ENCODE measurements at regions not wholly inside any gene's neighbourhood (a gene's known extent, or its start where the extent isn't known, plus 50 kb on each side); places are given as distances from the start of the nearest gene placed in this dataset.

GRCh38 chr3:107970993-107971580 lies 119.7 kb downstream of the CD47 start:
- no peak for DNase-seq (ENCODE audit: low read depth in 1 of 2, low spot score in 1 of 2)

GRCh38 chr3:107969994-107970819 lies 120.6 kb downstream of the CD47 start:
- no peak for DNase-seq (ENCODE audit: low read depth in 1 of 2, low spot score in 1 of 2)

- no peak for DNase-seq (ENCODE audit: low read depth in 1 of 2, low spot score in 1 of 2)
Observed at GRCh38 chr3:107969525-107969924, 121.3 kb downstream of the CD47 start.

DNA sequence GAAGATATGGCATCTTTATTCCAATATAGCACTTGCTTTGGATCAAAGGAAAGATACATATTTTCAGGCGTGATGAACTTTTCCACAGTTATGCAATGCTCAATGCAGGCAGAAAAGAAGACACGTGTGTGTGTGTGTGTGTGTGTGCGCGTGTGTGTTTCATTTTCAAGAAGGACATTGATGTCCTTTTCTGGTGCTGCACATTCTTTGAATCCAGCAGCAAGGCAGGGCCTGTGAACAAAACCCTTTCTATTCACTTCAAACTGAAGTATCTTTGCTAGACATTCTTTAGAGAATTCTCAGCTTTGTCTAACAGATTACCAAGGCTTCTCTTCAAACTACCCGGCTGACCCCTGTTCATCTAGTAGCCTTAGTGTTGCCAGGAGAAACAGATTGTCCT lies 124.6 kb downstream of the CD47 start:
- no peak for DNase-seq (ENCODE audit: low read depth in 1 of 2, low spot score in 1 of 2)

DNA sequence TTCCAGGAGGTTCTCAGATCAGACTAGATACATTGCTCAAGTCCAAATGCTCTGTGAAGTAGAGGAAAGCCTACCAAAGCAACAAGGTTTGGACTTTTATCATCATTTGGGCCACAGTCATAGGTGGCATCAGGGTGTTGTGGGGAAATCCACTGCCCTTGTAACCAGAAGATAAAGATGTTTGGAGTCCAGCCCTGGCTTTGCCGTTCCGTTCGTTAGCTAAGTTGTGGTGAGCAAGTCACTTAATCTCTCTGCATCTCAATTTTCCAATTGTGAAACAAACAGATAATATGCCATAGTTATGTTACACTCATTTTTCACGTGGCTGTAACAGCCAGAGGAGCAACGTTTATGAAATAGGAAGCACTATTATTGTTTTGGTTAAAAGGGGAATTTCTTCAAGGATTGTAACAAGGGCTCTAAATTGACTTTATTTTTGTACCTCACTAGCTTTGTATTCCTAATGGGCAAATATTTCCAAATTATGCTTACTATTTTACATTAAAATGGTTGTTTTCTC lies 125.6 kb downstream of the CD47 start:
- no peak for DNase-seq (ENCODE audit: low read depth in 1 of 2, low spot score in 1 of 2)

DNA sequence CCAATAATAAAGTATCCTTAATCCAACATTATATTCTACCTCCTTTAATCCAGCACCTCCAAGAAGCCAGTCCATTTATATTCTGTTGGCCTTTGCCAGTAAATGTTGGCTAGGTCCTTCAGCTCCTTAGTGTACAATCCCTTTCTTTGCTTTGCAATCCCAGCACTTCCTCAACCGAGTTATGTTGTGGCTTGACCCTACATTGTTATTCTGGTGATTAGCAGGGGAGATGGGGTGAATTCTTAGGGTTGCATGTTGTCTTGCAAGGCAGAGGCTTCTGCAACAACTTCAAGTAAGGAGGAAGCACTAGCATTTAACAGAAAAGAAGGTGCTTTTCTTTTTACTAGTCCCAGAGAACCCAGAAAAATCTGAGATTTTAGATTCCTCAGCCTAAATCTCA lies 127.2 kb downstream of the CD47 start:
- no peak for DNase-seq (ENCODE audit: low read depth in 1 of 2, low spot score in 1 of 2)

GRCh38 chr3:107962946-107963345 lies 127.9 kb downstream of the CD47 start:
- no peak for DNase-seq (ENCODE audit: low read depth in 1 of 2, low spot score in 1 of 2)

DNA sequence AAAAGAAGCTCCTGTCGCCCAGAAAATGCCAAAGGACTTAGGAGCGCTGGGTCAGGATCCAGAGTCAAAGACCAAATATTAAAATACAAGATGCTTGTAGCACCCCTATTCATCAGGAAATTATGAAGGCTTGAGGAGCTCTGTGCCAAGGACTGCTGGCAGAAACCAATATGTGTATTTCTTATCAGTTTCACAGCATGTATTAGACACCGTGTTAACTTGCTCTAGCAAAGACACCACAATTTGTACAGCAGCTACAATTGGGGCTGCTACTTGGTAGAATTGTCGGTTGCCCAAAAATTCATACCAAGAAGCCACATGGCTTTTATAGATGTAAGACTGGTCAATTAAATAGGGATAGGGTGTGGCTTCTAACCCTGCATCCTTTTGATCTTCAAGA lies 128.8 kb downstream of the CD47 start:
- DNase-seq (ENCODE audit: low read depth in 1 of 2, low spot score in 1 of 2): no peak

DNA sequence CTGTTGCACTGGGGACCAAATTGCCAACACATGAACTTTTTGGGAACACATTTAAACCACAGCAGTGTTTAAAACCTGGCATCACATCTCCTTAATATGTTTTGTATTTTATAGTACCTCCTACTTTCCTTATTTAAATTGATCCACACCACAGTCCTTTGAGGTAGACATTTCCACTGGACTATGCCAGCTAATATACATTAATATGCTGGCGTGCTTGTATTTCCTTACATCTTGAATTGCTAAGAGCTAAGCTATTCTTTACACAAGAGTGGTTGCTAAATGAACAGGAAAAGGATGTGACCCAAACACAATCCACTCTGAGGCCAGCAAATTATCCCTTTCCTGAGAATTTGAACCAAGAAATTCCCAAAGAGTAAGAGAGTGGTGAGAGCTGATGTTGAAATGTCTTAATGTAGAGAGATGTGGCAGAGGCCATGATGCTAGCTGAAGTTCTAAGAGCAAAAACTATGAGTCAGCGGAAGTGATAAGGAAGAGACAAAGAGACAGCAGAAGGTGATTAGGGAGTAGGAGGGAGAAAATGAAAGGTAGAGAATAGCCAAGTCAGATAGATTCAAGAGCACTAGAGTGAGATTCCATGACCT lies 131.2 kb downstream of the CD47 start:
- DNase-seq (ENCODE audit: low read depth in 1 of 2, low spot score in 1 of 2): no peak

DNA sequence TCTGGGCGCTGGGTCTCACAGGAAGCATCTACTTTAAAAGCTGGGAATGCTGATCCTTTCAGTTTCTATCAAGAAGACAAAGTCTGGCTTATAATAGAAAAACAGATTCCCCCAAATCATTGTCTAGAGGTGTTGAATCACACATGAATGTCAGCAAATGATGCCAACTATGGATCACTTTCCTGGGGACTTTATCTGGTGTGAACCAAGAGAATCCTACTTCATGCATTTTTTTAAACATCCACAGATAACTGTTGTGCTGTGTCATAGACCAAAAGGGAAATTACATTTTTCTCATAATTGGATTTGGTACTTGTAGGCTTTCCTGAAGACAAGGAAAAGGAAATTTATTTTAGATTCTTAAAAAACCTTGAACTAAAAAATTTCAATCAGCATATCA lies 132.7 kb downstream of the CD47 start:
- no peak for DNase-seq (ENCODE audit: low read depth in 1 of 2, low spot score in 1 of 2)

DNA sequence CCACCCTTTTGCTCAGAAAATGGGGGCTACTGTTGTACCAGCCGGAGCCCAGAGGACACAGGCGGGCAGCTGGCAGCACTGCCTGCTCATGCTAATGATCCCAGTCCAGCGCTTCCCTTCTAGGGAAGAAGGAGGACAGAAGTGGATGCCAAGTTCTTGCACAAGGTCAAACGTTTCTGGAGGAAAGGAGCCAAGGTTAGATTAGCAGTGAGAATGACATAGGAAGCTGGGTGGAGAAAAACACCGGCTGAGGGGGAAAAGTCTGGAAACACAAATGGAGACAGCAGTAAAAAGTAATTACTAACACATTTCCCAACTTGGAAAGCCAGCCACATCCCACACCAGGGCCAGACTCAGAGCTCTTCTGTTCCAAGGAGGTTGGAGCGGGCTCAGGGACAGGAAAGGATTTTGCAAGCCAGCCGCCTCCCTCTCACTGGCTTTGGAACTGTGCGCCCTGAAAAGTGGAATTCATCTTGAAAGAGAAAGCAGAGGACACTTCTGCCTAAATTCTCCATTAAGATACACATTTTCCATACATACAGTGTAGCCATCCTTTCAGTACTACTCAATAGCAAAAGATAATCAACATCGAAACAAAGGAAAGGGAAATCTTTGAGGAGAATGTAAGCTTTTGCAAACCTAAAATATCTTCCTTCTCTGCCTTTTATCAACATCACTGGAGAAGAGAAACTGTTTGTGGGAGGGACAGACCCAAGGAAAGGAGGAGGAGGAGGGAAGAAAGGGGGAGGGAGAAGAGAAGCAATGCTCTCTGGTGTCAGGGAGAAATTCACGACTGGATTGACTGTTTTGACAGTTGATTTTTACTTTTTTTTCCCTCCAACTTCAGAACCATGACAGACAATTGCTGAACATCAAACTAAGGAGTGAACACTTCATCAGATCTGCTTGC lies 133.6 kb downstream of the CD47 start:
- no peak for DNase-seq (ENCODE audit: low read depth in 1 of 2, low spot score in 1 of 2)

- DNase-seq (ENCODE audit: low read depth in 1 of 2, low spot score in 1 of 2): no peak
Observed at GRCh38 chr3:107954845-107955244, 136.0 kb downstream of the CD47 start.

DNA sequence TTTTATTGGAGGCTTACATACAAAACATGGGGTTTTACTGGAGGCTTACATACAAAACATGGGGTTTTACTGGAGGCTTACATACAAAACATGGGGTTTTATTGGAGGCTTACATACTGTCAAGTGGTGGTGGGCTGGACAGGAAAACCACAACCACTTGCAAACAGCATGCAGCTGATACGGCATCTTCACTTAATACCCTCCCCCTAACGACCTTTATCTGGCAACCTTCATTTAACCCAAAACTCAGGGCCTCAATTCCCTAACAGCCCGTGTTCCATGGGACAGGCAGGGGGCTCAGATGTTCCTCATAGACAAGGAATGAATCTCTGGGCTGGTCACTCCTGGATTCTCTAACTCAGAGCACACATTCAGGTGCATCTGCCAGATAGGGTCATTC lies 137.1 kb downstream of the CD47 start:
- DNase-seq (ENCODE audit: low read depth in 1 of 2, low spot score in 1 of 2): no peak

DNA sequence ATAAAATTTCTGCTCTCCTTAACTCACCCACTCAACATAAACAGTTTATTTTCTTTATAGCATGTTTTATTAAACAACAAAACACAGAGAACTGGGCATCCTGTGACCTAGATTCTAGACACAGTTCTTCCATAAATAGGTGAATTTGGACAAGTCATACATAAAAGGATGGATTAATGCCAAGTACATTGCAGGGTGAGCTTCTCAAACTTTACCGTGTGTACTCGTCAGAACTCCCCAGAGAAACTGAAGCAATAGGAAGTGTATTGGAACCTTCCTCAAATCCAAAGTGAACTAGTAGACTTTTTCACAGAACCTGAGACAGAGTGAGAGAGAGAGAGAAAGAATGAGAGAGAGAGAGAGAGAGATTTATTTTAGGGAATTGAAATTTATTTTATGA lies 139.7 kb downstream of the CD47 start:
- no peak for DNase-seq (ENCODE audit: low read depth in 1 of 2, low spot score in 1 of 2)

- DNase-seq (ENCODE audit: low read depth in 1 of 2, low spot score in 1 of 2): no peak
Observed at GRCh38 chr3:107950417-107950816, 140.4 kb downstream of the CD47 start.

DNA sequence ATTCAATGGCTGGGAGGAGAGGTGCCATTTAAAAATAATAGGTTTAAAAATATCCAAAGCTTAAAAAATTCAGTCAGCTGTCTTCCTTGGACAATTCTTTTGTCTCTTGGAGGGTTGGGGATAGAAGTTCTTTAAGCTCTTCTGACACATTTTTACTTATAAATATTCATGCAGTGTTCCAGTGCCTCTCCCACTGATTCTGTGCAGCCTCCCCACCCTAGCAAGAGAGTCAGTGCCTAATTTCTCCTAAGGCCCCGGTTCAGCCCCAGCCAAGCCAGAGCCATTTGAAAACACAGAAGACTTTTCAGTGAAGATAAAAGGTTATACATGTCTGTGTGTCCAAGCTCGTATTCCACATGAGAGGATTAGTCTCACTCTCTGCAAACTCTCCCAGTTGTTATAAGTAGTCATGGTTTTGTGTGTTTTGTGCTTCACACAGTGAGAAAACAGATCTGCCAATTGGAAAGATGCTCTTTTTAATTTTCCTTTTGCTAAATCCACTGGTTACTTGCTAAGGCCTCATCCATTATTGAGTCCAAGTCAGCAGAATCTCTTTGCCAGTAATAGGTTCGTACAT lies 141.3 kb downstream of the CD47 start:
- no peak for DNase-seq (ENCODE audit: low read depth in 1 of 2, low spot score in 1 of 2)

GRCh38 chr3:107947203-107947602 lies 143.6 kb downstream of the CD47 start:
- DNase-seq (ENCODE audit: low read depth in 1 of 2, low spot score in 1 of 2): no peak

DNA sequence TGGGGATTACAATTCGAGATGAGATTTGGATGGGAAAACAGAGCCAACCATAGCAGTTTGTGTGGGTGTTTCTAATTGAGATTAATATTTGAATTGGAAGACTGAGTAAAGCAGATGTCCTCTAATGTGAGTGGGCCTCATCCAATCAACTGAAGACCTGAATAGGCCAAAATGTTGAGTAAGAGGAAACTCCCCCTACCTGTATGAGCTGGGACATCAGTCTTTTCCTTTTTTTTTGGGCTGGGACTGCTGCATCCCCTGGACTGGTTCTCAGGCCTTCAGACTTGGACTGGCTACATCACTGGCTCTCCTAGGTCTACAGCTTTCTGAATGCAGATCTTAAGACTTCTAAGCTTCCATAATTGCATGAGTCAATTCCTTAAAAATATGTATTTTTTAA lies 144.1 kb downstream of the CD47 start:
- no peak for DNase-seq (ENCODE audit: low read depth in 1 of 2, low spot score in 1 of 2)

DNA sequence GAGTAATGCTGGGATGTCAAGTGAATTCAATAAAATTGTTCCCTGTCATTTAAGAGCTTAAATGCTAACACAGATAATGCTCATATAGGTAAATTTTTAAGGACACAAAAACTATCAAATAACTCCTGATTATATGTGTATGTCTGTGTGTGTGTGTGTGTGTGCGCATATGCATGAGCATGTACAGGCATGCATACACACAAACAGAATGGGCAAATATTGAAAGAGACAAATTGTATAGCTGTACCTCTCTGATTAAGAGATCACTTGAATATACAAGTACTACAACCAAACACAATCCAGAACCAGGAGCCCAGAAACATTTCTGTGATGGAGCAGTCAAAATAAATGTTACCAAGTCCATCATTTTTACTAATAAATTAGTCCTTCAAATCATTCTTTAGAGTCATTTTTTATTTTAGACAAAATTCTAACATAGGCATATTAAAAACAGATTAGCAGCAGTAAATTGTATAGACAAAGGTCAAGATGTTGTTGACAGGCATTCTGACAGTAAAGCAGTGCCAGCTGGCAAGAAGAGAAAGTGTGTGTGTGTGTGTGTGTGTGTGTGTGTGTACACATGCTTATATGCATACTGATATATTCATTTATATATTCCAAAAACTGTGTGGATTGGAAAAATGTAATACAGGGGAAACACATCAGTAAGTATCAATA lies 145.3 kb downstream of the CD47 start:
- DNase-seq (ENCODE audit: low read depth in 1 of 2, low spot score in 1 of 2): no peak

GRCh38 chr3:107943786-107944523 lies 146.9 kb downstream of the CD47 start:
- DNase-seq (ENCODE audit: low read depth in 1 of 2, low spot score in 1 of 2): no peak
